Heart left ventricle (tissue), 13 donors: ENCODE measurements at regions not wholly inside any gene's neighbourhood (a gene's known extent, or its start where the extent isn't known, plus 50 kb on each side); places are given as distances from the start of the nearest gene placed in this dataset.

ENCODE experiments used
- CTCF ChIP-seq, 12 donors: fragments of 200-600 bp; sonication (generic) in 4 of 12; IDR thresholded peaks; one replicate each; pipeline versions ENCODE4 v1.5.0 to v1.8.0; 2018 to 2022; ENCODE audit warnings: antibody characterized with exemption in 12 of 12, mild to moderate bottlenecking in 5 of 12
- POLR2A ChIP-seq, 2 donors: fragments of 450-650 bp; IDR thresholded peaks; one replicate each; pipeline ENCODE4 v1.6.1; 2017; ENCODE audit warnings: antibody characterized with exemption in 2 of 2, mild to moderate bottlenecking in 2 of 2, moderate library complexity in 2 of 2
- donor health status: ischemic (EF 13 %, LVEDD 7.1; RV severe dilation, severe dysfunction).
- donor health status: DM: no; HTN: yes; CAD: no.
- donor health status: DM: no; HTN: no; CAD: no.
- donor health status: ischemic (EF 25% LVEDD 6.9; RV normal size, moderate dysfunction).
- donor health status: ischemic (EF 25% LVEDD 5.7; RV mildly dilated, moderate dysfunction).
- donor health status: ischemic (EF 35%, LVEDD 5.7; RV mildly dilated, moderate dysfunction).
- donor health status: nonischemic (EF 11% LVEDD 7.7; RV severe dilation, severe dysfunction).
- donor health status: DM: yes; HTN: yes; CAD: no.
- donor health status: PGD.
- donor health status: ischemic (EF 29% LVEDD 5.4; RV normal size, mild dysfunction).
- donor health status: nonischemic (EF 23%, LVEDD 6.1; RV moderate dilation, normal function).

- no peak for TF ChIP-seq CTCF (IDR thresholded peaks at IDR 0.05)
- no peak for TF ChIP-seq POLR2A (IDR thresholded peaks at IDR 0.05)
Observed at GRCh38 chr2:192687015-192687414, 492.3 kb upstream of the TMEFF2 start.
